Astrocyte (in vitro differentiated cells and primary cell): ENCODE measurements at regions not wholly inside any gene's neighbourhood (a gene's known extent, or its start where the extent isn't known, plus 50 kb on each side); places are given as distances from the start of the nearest gene placed in this dataset.

Source experiments
- DNase-seq: peaks from one replicate; pipeline ENCODE4 v3.0.0-alpha.2; 2010; ENCODE audit warnings: low read depth
- FAIRE-seq: peaks from 2 replicates; lab custom pipeline; 2011; peaks lifted over from hg19 to GRCh38; lab: Jason Lieb, UNC
- H2AFZ ChIP-seq: 2 replicates; pipeline ENCODE4 v1.6.0; 2012; ENCODE audit warnings: low read depth, low read length, inconsistent platforms
- H3K27ac ChIP-seq: 2 replicates; pipeline ENCODE4 v1.5.1; 2011; ENCODE audit warnings: low read depth, low read length, inconsistent platforms
- H3K27me3 ChIP-seq: 2 replicates; pipeline ENCODE4 v1.6.0; 2011; ENCODE audit warnings: low read length, inconsistent platforms; ENCODE audit not compliant: insufficient read depth
- H3K36me3 ChIP-seq: 2 replicates; pipeline ENCODE4 v1.5.1; 2011; ENCODE audit warnings: low read length, inconsistent platforms; ENCODE audit not compliant: insufficient read depth
- H3K4me1 ChIP-seq: 2 replicates; pipeline ENCODE4 v1.5.1; 2011; ENCODE audit warnings: low read length, inconsistent platforms; ENCODE audit not compliant: insufficient read depth
- H3K4me2 ChIP-seq: 2 replicates; pipeline ENCODE4 v1.6.0; 2012; ENCODE audit warnings: low read length, inconsistent platforms
- H3K4me3 ChIP-seq: 2 replicates; pipeline ENCODE4 v1.5.1; 2011; ENCODE audit warnings: low read depth, mild to moderate bottlenecking, low read length, inconsistent platforms; ENCODE audit not compliant: insufficient read depth
- H3K79me2 ChIP-seq: 2 replicates; pipeline ENCODE4 v1.6.0; 2012; ENCODE audit warnings: mild to moderate bottlenecking, low read length, inconsistent platforms; ENCODE audit not compliant: insufficient read depth
- H3K9ac ChIP-seq: 2 replicates; pipeline ENCODE4 v1.6.0; 2012; ENCODE audit warnings: mild to moderate bottlenecking, low read length, inconsistent platforms
- H3K9me3 ChIP-seq: 2 replicates; pipeline ENCODE4 v1.5.1; 2012; ENCODE audit warnings: low read depth, mild to moderate bottlenecking, low read length, inconsistent platforms; ENCODE audit not compliant: insufficient read depth
- H4K20me1 ChIP-seq: 2 replicates; pipeline ENCODE4 v1.6.0; 2012; ENCODE audit warnings: low read length, inconsistent platforms; ENCODE audit not compliant: insufficient read depth
- H3K27ac Mint-ChIP-seq: one replicate; pipeline ENCODE4 v1.8.0; 2021; ENCODE audit warnings: mild to moderate bottlenecking, mixed read lengths; ENCODE audit not compliant: unreplicated experiment
- H3K27me3 Mint-ChIP-seq: one replicate; pipeline ENCODE4 v1.8.0; 2021; ENCODE audit warnings: low read depth, mixed read lengths; ENCODE audit not compliant: unreplicated experiment
- H3K36me3 Mint-ChIP-seq: one replicate; pipeline ENCODE4 v1.8.0; 2021; ENCODE audit warnings: low read depth, mixed read lengths; ENCODE audit not compliant: unreplicated experiment
- H3K4me1 Mint-ChIP-seq: one replicate; pipeline ENCODE4 v1.8.0; 2021; ENCODE audit warnings: low read depth, mixed read lengths; ENCODE audit not compliant: unreplicated experiment
- H3K4me3 Mint-ChIP-seq: one replicate; pipeline ENCODE4 v1.8.0; 2021; ENCODE audit warnings: mild to moderate bottlenecking, moderate library complexity, mixed read lengths; ENCODE audit not compliant: unreplicated experiment
- H3K9me3 Mint-ChIP-seq: one replicate; pipeline ENCODE4 v1.8.0; 2021; ENCODE audit warnings: mild to moderate bottlenecking, mixed read lengths; ENCODE audit not compliant: unreplicated experiment
- EZH2 ChIP-seq: IDR thresholded peaks from 2 replicates; pipeline ENCODE4 v1.6.1; 2012; ENCODE audit warnings: mild to moderate bottlenecking, low read length, inconsistent platforms; ENCODE audit not compliant: insufficient read depth
- TF ChIP-seq, protein P1 (sequence below): IDR thresholded peaks from 2 replicates; pipeline ENCODE4 v1.5.1; 2011; ENCODE audit warnings: low read depth, mild to moderate bottlenecking, inconsistent platforms, low read length, moderate library complexity; ENCODE audit not compliant: insufficient read depth

DNA sequence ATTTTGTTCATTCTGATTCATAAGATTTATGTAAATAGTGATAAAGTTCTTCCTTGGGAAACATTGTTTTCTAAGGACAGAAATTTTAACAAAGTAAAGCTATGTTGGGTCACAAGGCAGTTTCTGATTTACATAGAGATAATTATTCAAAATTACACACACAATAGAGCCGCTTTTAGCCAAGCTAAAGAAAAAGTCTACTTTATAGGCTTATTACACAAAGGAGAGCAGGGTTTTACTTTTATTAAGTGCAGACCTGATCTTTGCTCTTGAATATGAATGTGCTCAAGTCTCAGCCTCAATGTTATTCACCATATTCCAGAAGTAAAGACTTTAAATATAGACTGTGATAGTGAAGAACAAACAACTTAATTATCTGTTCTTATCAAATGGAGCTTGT lies 787.8 kb upstream of the LINC00305 start:
- no peaks in the 10 kb centered on the region for H3K9me3 Mint-ChIP-seq
- FAIRE-seq = no peak
- H3K4me1 Mint-ChIP-seq = no peaks in the 10 kb centered on the region
- no peak overlapping the region for H3K4me3 Mint-ChIP-seq
- Histone ChIP-seq H3K79me2 (no peaks in the 10 kb centered on the region), H3K4me3 (no peak overlapping the region), H3K9me3 (no peaks in the 10 kb centered on the region), H3K27me3 (no peaks in the 10 kb centered on the region), H3K36me3 (no peaks in the 10 kb centered on the region), H3K4me1 (no peaks in the 10 kb centered on the region), H2AFZ (no peak overlapping the region), H3K27ac (no peak overlapping the region), H3K9ac (no peak overlapping the region), H4K20me1 (no peaks in the 10 kb centered on the region), H3K4me2 (no peak overlapping the region)
- DNase-seq = no peak
- no peak overlapping the region for H3K27ac Mint-ChIP-seq
- no peaks in the 10 kb centered on the region for H3K36me3 Mint-ChIP-seq
- TF ChIP-seq EZH2 = no peak
- TF ChIP-seq, protein P1, sequence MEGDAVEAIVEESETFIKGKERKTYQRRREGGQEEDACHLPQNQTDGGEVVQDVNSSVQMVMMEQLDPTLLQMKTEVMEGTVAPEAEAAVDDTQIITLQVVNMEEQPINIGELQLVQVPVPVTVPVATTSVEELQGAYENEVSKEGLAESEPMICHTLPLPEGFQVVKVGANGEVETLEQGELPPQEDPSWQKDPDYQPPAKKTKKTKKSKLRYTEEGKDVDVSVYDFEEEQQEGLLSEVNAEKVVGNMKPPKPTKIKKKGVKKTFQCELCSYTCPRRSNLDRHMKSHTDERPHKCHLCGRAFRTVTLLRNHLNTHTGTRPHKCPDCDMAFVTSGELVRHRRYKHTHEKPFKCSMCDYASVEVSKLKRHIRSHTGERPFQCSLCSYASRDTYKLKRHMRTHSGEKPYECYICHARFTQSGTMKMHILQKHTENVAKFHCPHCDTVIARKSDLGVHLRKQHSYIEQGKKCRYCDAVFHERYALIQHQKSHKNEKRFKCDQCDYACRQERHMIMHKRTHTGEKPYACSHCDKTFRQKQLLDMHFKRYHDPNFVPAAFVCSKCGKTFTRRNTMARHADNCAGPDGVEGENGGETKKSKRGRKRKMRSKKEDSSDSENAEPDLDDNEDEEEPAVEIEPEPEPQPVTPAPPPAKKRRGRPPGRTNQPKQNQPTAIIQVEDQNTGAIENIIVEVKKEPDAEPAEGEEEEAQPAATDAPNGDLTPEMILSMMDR = no peak
- no peaks in the 10 kb centered on the region for H3K27me3 Mint-ChIP-seq

DNA sequence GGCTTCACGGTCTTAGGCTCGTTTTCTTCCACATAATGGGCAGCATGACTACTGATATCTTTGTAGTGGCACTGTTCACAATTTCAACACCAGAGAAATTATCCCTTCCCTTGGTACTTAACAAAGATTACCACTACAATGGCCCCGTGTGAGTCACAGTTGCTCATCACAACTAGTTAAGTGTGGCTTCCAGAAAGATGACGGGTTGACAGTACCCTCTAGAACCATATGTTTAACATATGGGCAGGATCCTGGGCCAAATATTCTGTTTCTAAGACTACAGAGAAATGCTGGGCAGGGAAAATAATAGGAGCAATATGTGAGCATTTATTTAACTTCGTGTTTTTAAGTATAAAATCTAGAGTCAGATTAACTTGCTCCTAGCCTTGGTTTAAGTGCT lies 780.1 kb upstream of the LINC00305 start:
- Mint-ChIP-seq H3K4me1 (no peaks in the 10 kb centered on the region), H3K27me3 (no peaks in the 10 kb centered on the region), H3K9me3 (no peaks in the 10 kb centered on the region), H3K36me3 (no peaks in the 10 kb centered on the region), H3K27ac (no peak overlapping the region), H3K4me3 (no peak overlapping the region)
- H3K36me3 ChIP-seq = no peaks in the 10 kb centered on the region
- H3K27me3 ChIP-seq = no peaks in the 10 kb centered on the region
- FAIRE-seq = no peak
- DNase-seq = peak; percentile 37
- H3K9me3 ChIP-seq = no peaks in the 10 kb centered on the region
- H4K20me1 ChIP-seq = no peaks in the 10 kb centered on the region
- H2AFZ ChIP-seq = no peak overlapping the region
- H3K27ac ChIP-seq = no peak overlapping the region
- no peak for TF ChIP-seq EZH2
- TF ChIP-seq, protein P1 = no peak
- H3K79me2 ChIP-seq = no peaks in the 10 kb centered on the region
- H3K4me1 ChIP-seq = no peaks in the 10 kb centered on the region
- no peak overlapping the region for H3K9ac ChIP-seq
- H3K4me2 ChIP-seq = no peak overlapping the region
- H3K4me3 ChIP-seq = no peak overlapping the region

DNA sequence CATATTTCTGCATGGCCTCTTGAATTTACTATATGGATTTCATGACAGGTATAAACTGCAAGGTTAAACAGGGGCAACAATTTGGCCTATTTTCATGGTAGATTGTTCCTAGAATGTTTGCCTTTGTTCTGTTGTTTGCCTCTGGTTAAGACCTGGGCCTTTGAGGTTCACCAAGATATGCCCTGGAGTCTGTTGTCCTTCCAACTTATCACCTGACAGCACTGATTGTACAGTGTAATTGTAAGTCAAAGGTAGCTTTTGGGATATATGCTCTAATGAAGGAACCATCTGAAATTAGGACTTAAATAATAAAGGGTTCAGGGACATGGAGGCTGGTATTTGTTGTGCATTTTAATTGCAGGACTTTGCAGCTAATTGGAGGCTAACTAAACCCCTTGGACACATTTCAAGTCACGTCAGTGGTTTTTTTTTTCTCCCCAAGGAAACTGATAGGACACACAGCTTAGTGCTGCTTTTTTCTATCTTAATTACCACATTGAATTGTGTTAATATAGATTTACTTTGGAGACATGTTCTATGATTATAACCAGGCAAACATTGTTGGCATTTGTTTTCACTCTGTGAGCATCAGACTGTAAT lies 771.2 kb upstream of the LINC00305 start:
- Mint-ChIP-seq H3K36me3 (no peaks in the 10 kb centered on the region), H3K4me3 (no peak overlapping the region), H3K27me3 (no peaks in the 10 kb centered on the region), H3K9me3 (no peaks in the 10 kb centered on the region), H3K4me1 (no peaks in the 10 kb centered on the region), H3K27ac (no peak overlapping the region)
- H3K79me2 ChIP-seq = no peaks in the 10 kb centered on the region
- no peak for FAIRE-seq
- no peak overlapping the region for H3K9ac ChIP-seq
- no peak overlapping the region for H3K4me3 ChIP-seq
- no peaks in the 10 kb centered on the region for H3K27me3 ChIP-seq
- TF ChIP-seq, protein P1 = no peak
- TF ChIP-seq EZH2 = no peak
- DNase-seq = no peak
- H2AFZ ChIP-seq = no peak overlapping the region
- no peak overlapping the region for H3K27ac ChIP-seq
- H3K36me3 ChIP-seq = no peaks in the 10 kb centered on the region
- no peaks in the 10 kb centered on the region for H3K9me3 ChIP-seq
- no peak overlapping the region for H3K4me2 ChIP-seq
- no peaks in the 10 kb centered on the region for H4K20me1 ChIP-seq
- H3K4me1 ChIP-seq = no peaks in the 10 kb centered on the region
